SK-N-SH treated with all-trans-retinoic acid at 6 μM for 48 hours (cell line): ENCODE measurements at regions not wholly inside any gene's neighbourhood (a gene's known extent, or its start where the extent isn't known, plus 50 kb on each side); places are given as distances from the start of the nearest gene placed in this dataset.

ENCODE experiments used
- ATAC-seq: fragments of 200-7000 bp; cut with Tn5 transposase; 3 replicates; pipeline ENCODE4 v1.9.1; 2020; ENCODE audit warnings: mild to moderate bottlenecking, moderate library complexity
- ARNTL ChIP-seq: fragments of 450-650 bp; formaldehyde crosslinking; IDR thresholded peaks from 2 replicates; pipeline ENCODE4 v1.5.0; 2020; ENCODE audit warnings: low read depth, mild to moderate bottlenecking, moderate library complexity, borderline replicate concordance
- BACH2 ChIP-seq: fragments of 250-450 bp; sonication (Bioruptor Pico); IDR thresholded peaks from 2 replicates; pipeline ENCODE4 v1.9.0; 2021; ENCODE audit warnings: mild to moderate bottlenecking, borderline replicate concordance
- CSDC2 ChIP-seq: fragments of 250-450 bp; sonication (Bioruptor Pico); IDR thresholded peaks from 2 replicates; pipeline ENCODE4 v1.5.0; 2020; ENCODE audit warnings: mild to moderate bottlenecking, moderate library complexity
- CSRNP3 ChIP-seq: fragments of 250-450 bp; sonication (Bioruptor Pico); IDR thresholded peaks from 2 replicates; pipeline ENCODE4 v1.5.1; 2021; ENCODE audit warnings: mild to moderate bottlenecking, moderate library complexity
- ESRRG ChIP-seq: fragments of 250-450 bp; sonication (Bioruptor Pico); IDR thresholded peaks from 2 replicates; pipeline ENCODE4 v1.6.1; 2021; ENCODE audit warnings: mild to moderate bottlenecking
- GLIS3 ChIP-seq: fragments of 250-450 bp; sonication (Bioruptor Pico); IDR thresholded peaks from 2 replicates; pipeline ENCODE4 v1.5.0; 2020; ENCODE audit warnings: mild to moderate bottlenecking, moderate library complexity
- ISL1 ChIP-seq: fragments of 250-450 bp; sonication (Bioruptor Pico); IDR thresholded peaks from 2 replicates; pipeline ENCODE4 v2.1.2; 2022; ENCODE audit warnings: mild to moderate bottlenecking, moderate library complexity
- OSR1 ChIP-seq: fragments of 250-450 bp; sonication (Bioruptor Pico); IDR thresholded peaks from 2 replicates; pipeline ENCODE4 v1.8.0; 2022; ENCODE audit warnings: moderate library complexity, mild to moderate bottlenecking, inconsistent platforms
- PATZ1 ChIP-seq: fragments of 250-450 bp; sonication (Bioruptor Pico); IDR thresholded peaks from 2 replicates; pipeline ENCODE4 v1.8.0; 2020; ENCODE audit warnings: mild to moderate bottlenecking, moderate library complexity, borderline replicate concordance
- POU6F1 ChIP-seq: fragments of 250-450 bp; sonication (Bioruptor Pico); IDR thresholded peaks from 2 replicates; pipeline ENCODE4 v1.8.0; 2021; ENCODE audit warnings: low read depth, mild to moderate bottlenecking, moderate library complexity, borderline replicate concordance
- PPARA ChIP-seq: fragments of 250-450 bp; sonication (Bioruptor Pico); IDR thresholded peaks from 2 replicates; pipeline ENCODE4 v1.5.0; 2020; ENCODE audit warnings: mild to moderate bottlenecking, borderline replicate concordance
- RARB ChIP-seq: fragments of 250-450 bp; sonication (Bioruptor Pico); IDR thresholded peaks from 2 replicates; pipeline ENCODE4 v1.8.0; 2021; ENCODE audit warnings: mild to moderate bottlenecking, moderate library complexity
- SNAI2 ChIP-seq: fragments of 250-450 bp; sonication (Bioruptor Pico); IDR thresholded peaks from 2 replicates; pipeline ENCODE4 v1.5.0; 2020; ENCODE audit warnings: mild to moderate bottlenecking, moderate library complexity
- TCF4 ChIP-seq: fragments of 250-450 bp; sonication (Bioruptor Pico); IDR thresholded peaks from 2 replicates; pipeline ENCODE4 v1.8.0; 2021; ENCODE audit warnings: mild to moderate bottlenecking, moderate library complexity, borderline replicate concordance
- ZC3H10 ChIP-seq: fragments of 250-450 bp; sonication (Bioruptor Pico); IDR thresholded peaks from 2 replicates; pipeline ENCODE4 v1.5.1; 2021; ENCODE audit warnings: mild to moderate bottlenecking, moderate library complexity
- ZFP3 ChIP-seq: fragments of 250-450 bp; sonication (Bioruptor Pico); IDR thresholded peaks from 2 replicates; pipeline ENCODE4 v1.5.0; 2020; ENCODE audit warnings: mild to moderate bottlenecking, moderate library complexity
- ZFP30 ChIP-seq: fragments of 450-650 bp; formaldehyde crosslinking; IDR thresholded peaks from 2 replicates; pipeline ENCODE4 v1.5.0; 2022; ENCODE audit warnings: mild to moderate bottlenecking, moderate library complexity
- ZNF70 ChIP-seq: fragments of 450-650 bp; formaldehyde crosslinking; IDR thresholded peaks from 2 replicates; pipeline ENCODE4 v1.5.0; 2020; ENCODE audit warnings: mild to moderate bottlenecking, moderate library complexity
- ZNF8 ChIP-seq: fragments of 450-650 bp; formaldehyde crosslinking; IDR thresholded peaks from 2 replicates; pipeline ENCODE4 v1.5.0; 2020; ENCODE audit warnings: mild to moderate bottlenecking, moderate library complexity
- TF ChIP-seq, protein P1 (sequence below): fragments of 250-450 bp; sonication (Bioruptor Pico); IDR thresholded peaks from 2 replicates; pipeline ENCODE4 v1.5.1; 2020; ENCODE audit warnings: low read depth, mild to moderate bottlenecking, moderate library complexity

GRCh38 chr1:170262276-170262939 lies 116.6 kb downstream of the NTMT2 start:
- peak; percentile 39 for ATAC-seq
- no peak for TF ChIP-seq SNAI2 (CRISPR knock-in tag)
- no peak for TF ChIP-seq ISL1 (CRISPR knock-in tag)
- TF ChIP-seq ZNF70 = no peak
- TF ChIP-seq ZNF8 = no peak
- TF ChIP-seq TCF4 (CRISPR knock-in tag) = no peak
- no peak for TF ChIP-seq ZFP30 (CRISPR knock-in tag)
- TF ChIP-seq ESRRG (CRISPR knock-in tag) = no peak
- no peak for TF ChIP-seq PATZ1 (CRISPR knock-in tag)
- TF ChIP-seq OSR1 = no peak
- TF ChIP-seq POU6F1 = no peak
- TF ChIP-seq BACH2 (CRISPR knock-in tag) = no peak
- TF ChIP-seq ZFP3 (CRISPR knock-in tag) = no peak
- no peak for TF ChIP-seq PPARA
- no peak for TF ChIP-seq CSDC2 (CRISPR knock-in tag)
- TF ChIP-seq, protein P1, sequence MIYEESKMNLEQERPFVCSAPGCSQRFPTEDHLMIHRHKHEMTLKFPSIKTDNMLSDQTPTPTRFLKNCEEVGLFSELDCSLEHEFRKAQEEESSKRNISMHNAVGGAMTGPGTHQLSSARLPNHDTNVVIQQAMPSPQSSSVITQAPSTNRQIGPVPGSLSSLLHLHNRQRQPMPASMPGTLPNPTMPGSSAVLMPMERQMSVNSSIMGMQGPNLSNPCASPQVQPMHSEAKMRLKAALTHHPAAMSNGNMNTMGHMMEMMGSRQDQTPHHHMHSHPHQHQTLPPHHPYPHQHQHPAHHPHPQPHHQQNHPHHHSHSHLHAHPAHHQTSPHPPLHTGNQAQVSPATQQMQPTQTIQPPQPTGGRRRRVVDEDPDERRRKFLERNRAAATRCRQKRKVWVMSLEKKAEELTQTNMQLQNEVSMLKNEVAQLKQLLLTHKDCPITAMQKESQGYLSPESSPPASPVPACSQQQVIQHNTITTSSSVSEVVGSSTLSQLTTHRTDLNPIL (CRISPR knock-in tag) = no peak

GRCh38 chr1:170265234-170265633 lies 119.5 kb downstream of the NTMT2 start:
- ATAC-seq = no peak
- no peak for TF ChIP-seq PATZ1 (CRISPR knock-in tag)
- no peak for TF ChIP-seq ESRRG (CRISPR knock-in tag)
- TF ChIP-seq, protein P1 (CRISPR knock-in tag) = no peak
- TF ChIP-seq ARNTL (CRISPR knock-in tag) = no peak
- no peak for TF ChIP-seq CSRNP3 (CRISPR knock-in tag)
- no peak for TF ChIP-seq GLIS3 (CRISPR knock-in tag)
- TF ChIP-seq RARB (CRISPR knock-in tag) = no peak
- no peak for TF ChIP-seq BACH2 (CRISPR knock-in tag)
- TF ChIP-seq CSDC2 (CRISPR knock-in tag) = no peak
- TF ChIP-seq ZC3H10 (CRISPR knock-in tag) = no peak
- TF ChIP-seq SNAI2 (CRISPR knock-in tag) = no peak
- TF ChIP-seq POU6F1 = no peak
- no peak for TF ChIP-seq ZNF70
- TF ChIP-seq TCF4 (CRISPR knock-in tag) = no peak
- TF ChIP-seq ZFP3 (CRISPR knock-in tag) = no peak
